NCI-H1694 (cell line): ENCODE measurements at regions not wholly inside any gene's neighbourhood (a gene's known extent, or its start where the extent isn't known, plus 50 kb on each side); places are given as distances from the start of the nearest gene placed in this dataset.
"Not testable (repeated sequence)": the region's sequence is repeated elsewhere in the genome, so short reads cannot be mapped to it uniquely, and the experiment has no call there.

Source experiments
- DNase-seq: peaks from one replicate; lab custom pipeline; 2025; lab: John Stamatoyannopoulos, UW

- no peak for DNase-seq
These were observed 763.6 kb downstream of the ADCYAP1 start for GRCh38 chr18:1668279-1668678.

- DNase-seq, result not testable (repeated sequence)
These were observed 767.0 kb downstream of the ADCYAP1 start for GRCh38 chr18:1671710-1672109.

GRCh38 chr18:1676387-1676786 lies 771.7 kb downstream of the ADCYAP1 start:
- DNase-seq, result no peak

- DNase-seq, result no peak
These were observed 775.4 kb downstream of the ADCYAP1 start for GRCh38 chr18:1680108-1680507.

- DNase-seq, result no peak
These were observed 787.2 kb downstream of the ADCYAP1 start for GRCh38 chr18:1691863-1692262.

GRCh38 chr18:1708006-1708405 lies 803.3 kb downstream of the ADCYAP1 start:
- no peak for DNase-seq

GRCh38 chr18:1710114-1710513 lies 805.4 kb downstream of the ADCYAP1 start:
- no peak for DNase-seq

- DNase-seq, result no peak
These were observed 827.5 kb downstream of the ADCYAP1 start for GRCh38 chr18:1732143-1732542.

- DNase-seq, result no peak
These were observed 825.2 kb downstream of the METTL4 start for GRCh38 chr18:1746131-1746530.

GRCh38 chr18:1751249-1751648 lies 820.1 kb downstream of the METTL4 start:
- DNase-seq, result no peak

GRCh38 chr18:1760901-1761300 lies 810.4 kb downstream of the METTL4 start:
- no peak for DNase-seq

- no peak for DNase-seq
These were observed 797.0 kb downstream of the METTL4 start for GRCh38 chr18:1774261-1774660.

- no peak for DNase-seq
These were observed 793.5 kb downstream of the METTL4 start for GRCh38 chr18:1777843-1778242.

GRCh38 chr18:1778496-1779178 lies 792.7 kb downstream of the METTL4 start:
- DNase-seq, result no peak

GRCh38 chr18:1779587-1779986 lies 791.7 kb downstream of the METTL4 start:
- DNase-seq, result no peak

- DNase-seq, result no peak
These were observed 787.2 kb downstream of the METTL4 start for GRCh38 chr18:1784113-1784512.

- DNase-seq, result not testable (repeated sequence)
These were observed 785.3 kb downstream of the METTL4 start for GRCh38 chr18:1785980-1786379.

GRCh38 chr18:1796636-1797035 lies 774.7 kb downstream of the METTL4 start:
- no peak for DNase-seq

GRCh38 chr18:1797235-1797634 lies 774.1 kb downstream of the METTL4 start:
- peak; percentile 24 for DNase-seq

GRCh38 chr18:1805521-1805920 lies 765.8 kb downstream of the METTL4 start:
- DNase-seq, result no peak

GRCh38 chr18:1806884-1807615 lies 764.3 kb downstream of the METTL4 start:
- DNase-seq, result no peak

GRCh38 chr18:1811282-1811681 lies 760.0 kb downstream of the METTL4 start:
- DNase-seq, result no peak

GRCh38 chr18:1825296-1825695 lies 746.0 kb downstream of the METTL4 start:
- DNase-seq, result no peak

- no peak for DNase-seq
These were observed 730.4 kb downstream of the METTL4 start for GRCh38 chr18:1840878-1841277.
